SK-N-SH treated with all-trans-retinoic acid at 6 μM for 48 hours (cell line): ENCODE measurements at regions not wholly inside any gene's neighbourhood (a gene's known extent, or its start where the extent isn't known, plus 50 kb on each side); places are given as distances from the start of the nearest gene placed in this dataset.

ENCODE experiments used
- ATAC-seq: fragments of 200-7000 bp; cut with Tn5 transposase; 3 replicates; pipeline ENCODE4 v1.9.1; 2020; ENCODE audit warnings: mild to moderate bottlenecking, moderate library complexity
- BACH2 ChIP-seq: fragments of 250-450 bp; sonication (Bioruptor Pico); IDR thresholded peaks from 2 replicates; pipeline ENCODE4 v1.9.0; 2021; ENCODE audit warnings: mild to moderate bottlenecking, borderline replicate concordance
- CSDC2 ChIP-seq: fragments of 250-450 bp; sonication (Bioruptor Pico); IDR thresholded peaks from 2 replicates; pipeline ENCODE4 v1.5.0; 2020; ENCODE audit warnings: mild to moderate bottlenecking, moderate library complexity
- CSRNP3 ChIP-seq: fragments of 250-450 bp; sonication (Bioruptor Pico); IDR thresholded peaks from 2 replicates; pipeline ENCODE4 v1.5.1; 2021; ENCODE audit warnings: mild to moderate bottlenecking, moderate library complexity
- ESRRG ChIP-seq: fragments of 250-450 bp; sonication (Bioruptor Pico); IDR thresholded peaks from 2 replicates; pipeline ENCODE4 v1.6.1; 2021; ENCODE audit warnings: mild to moderate bottlenecking
- GLIS3 ChIP-seq: fragments of 250-450 bp; sonication (Bioruptor Pico); IDR thresholded peaks from 2 replicates; pipeline ENCODE4 v1.5.0; 2020; ENCODE audit warnings: mild to moderate bottlenecking, moderate library complexity
- OSR1 ChIP-seq: fragments of 250-450 bp; sonication (Bioruptor Pico); IDR thresholded peaks from 2 replicates; pipeline ENCODE4 v1.8.0; 2022; ENCODE audit warnings: moderate library complexity, mild to moderate bottlenecking, inconsistent platforms
- PATZ1 ChIP-seq: fragments of 250-450 bp; sonication (Bioruptor Pico); IDR thresholded peaks from 2 replicates; pipeline ENCODE4 v1.8.0; 2020; ENCODE audit warnings: mild to moderate bottlenecking, moderate library complexity, borderline replicate concordance
- POU6F1 ChIP-seq: fragments of 250-450 bp; sonication (Bioruptor Pico); IDR thresholded peaks from 2 replicates; pipeline ENCODE4 v1.8.0; 2021; ENCODE audit warnings: low read depth, mild to moderate bottlenecking, moderate library complexity, borderline replicate concordance
- PPARA ChIP-seq: fragments of 250-450 bp; sonication (Bioruptor Pico); IDR thresholded peaks from 2 replicates; pipeline ENCODE4 v1.5.0; 2020; ENCODE audit warnings: mild to moderate bottlenecking, borderline replicate concordance
- RARB ChIP-seq: fragments of 250-450 bp; sonication (Bioruptor Pico); IDR thresholded peaks from 2 replicates; pipeline ENCODE4 v1.8.0; 2021; ENCODE audit warnings: mild to moderate bottlenecking, moderate library complexity
- SNAI2 ChIP-seq: fragments of 250-450 bp; sonication (Bioruptor Pico); IDR thresholded peaks from 2 replicates; pipeline ENCODE4 v1.5.0; 2020; ENCODE audit warnings: mild to moderate bottlenecking, moderate library complexity
- TCF4 ChIP-seq: fragments of 250-450 bp; sonication (Bioruptor Pico); IDR thresholded peaks from 2 replicates; pipeline ENCODE4 v1.8.0; 2021; ENCODE audit warnings: mild to moderate bottlenecking, moderate library complexity, borderline replicate concordance
- TOX ChIP-seq: fragments of 250-450 bp; sonication (Bioruptor Pico); IDR thresholded peaks from 2 replicates; pipeline ENCODE4 v1.8.0; 2021; ENCODE audit warnings: mild to moderate bottlenecking, moderate library complexity, borderline replicate concordance
- ZC3H10 ChIP-seq: fragments of 250-450 bp; sonication (Bioruptor Pico); IDR thresholded peaks from 2 replicates; pipeline ENCODE4 v1.5.1; 2021; ENCODE audit warnings: mild to moderate bottlenecking, moderate library complexity
- ZFP3 ChIP-seq: fragments of 250-450 bp; sonication (Bioruptor Pico); IDR thresholded peaks from 2 replicates; pipeline ENCODE4 v1.5.0; 2020; ENCODE audit warnings: mild to moderate bottlenecking, moderate library complexity
- ZFP30 ChIP-seq: fragments of 450-650 bp; formaldehyde crosslinking; IDR thresholded peaks from 2 replicates; pipeline ENCODE4 v1.5.0; 2022; ENCODE audit warnings: mild to moderate bottlenecking, moderate library complexity
- ZNF565 ChIP-seq: fragments of 450-650 bp; formaldehyde crosslinking; conservative IDR thresholded peaks from 2 replicates; pipeline ENCODE4 v1.5.0; 2020; ENCODE audit warnings: low read depth, mild to moderate bottlenecking, moderate library complexity
- ZNF70 ChIP-seq: fragments of 450-650 bp; formaldehyde crosslinking; IDR thresholded peaks from 2 replicates; pipeline ENCODE4 v1.5.0; 2020; ENCODE audit warnings: mild to moderate bottlenecking, moderate library complexity
- ZNF8 ChIP-seq: fragments of 450-650 bp; formaldehyde crosslinking; IDR thresholded peaks from 2 replicates; pipeline ENCODE4 v1.5.0; 2020; ENCODE audit warnings: mild to moderate bottlenecking, moderate library complexity
- TF ChIP-seq, protein P1 (sequence below): fragments of 250-450 bp; sonication (Bioruptor Pico); IDR thresholded peaks from 2 replicates; pipeline ENCODE4 v1.5.1; 2020; ENCODE audit warnings: low read depth, mild to moderate bottlenecking, moderate library complexity
- TF ChIP-seq, protein P2 (sequence below): fragments of 250-450 bp; sonication (Bioruptor Pico); IDR thresholded peaks from 2 replicates; pipeline ENCODE4 v1.5.0; 2020; ENCODE audit warnings: mild to moderate bottlenecking, moderate library complexity

GRCh38 chr9:89721971-89722530 lies 117.2 kb downstream of the GADD45G start:
- TF ChIP-seq ZC3H10 (CRISPR knock-in tag) (no peak), CSDC2 (CRISPR knock-in tag) (no peak), PATZ1 (CRISPR knock-in tag) (no peak), CSRNP3 (CRISPR knock-in tag) (no peak), TOX (CRISPR knock-in tag) (no peak), ZNF8 (CRISPR knock-in tag) (no peak)
- TF ChIP-seq, protein P1, sequence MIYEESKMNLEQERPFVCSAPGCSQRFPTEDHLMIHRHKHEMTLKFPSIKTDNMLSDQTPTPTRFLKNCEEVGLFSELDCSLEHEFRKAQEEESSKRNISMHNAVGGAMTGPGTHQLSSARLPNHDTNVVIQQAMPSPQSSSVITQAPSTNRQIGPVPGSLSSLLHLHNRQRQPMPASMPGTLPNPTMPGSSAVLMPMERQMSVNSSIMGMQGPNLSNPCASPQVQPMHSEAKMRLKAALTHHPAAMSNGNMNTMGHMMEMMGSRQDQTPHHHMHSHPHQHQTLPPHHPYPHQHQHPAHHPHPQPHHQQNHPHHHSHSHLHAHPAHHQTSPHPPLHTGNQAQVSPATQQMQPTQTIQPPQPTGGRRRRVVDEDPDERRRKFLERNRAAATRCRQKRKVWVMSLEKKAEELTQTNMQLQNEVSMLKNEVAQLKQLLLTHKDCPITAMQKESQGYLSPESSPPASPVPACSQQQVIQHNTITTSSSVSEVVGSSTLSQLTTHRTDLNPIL (CRISPR knock-in tag) = no peak
- ATAC-seq = no peak

- no peak for ATAC-seq
- TF ChIP-seq PPARA = no peak
Observed at GRCh38 chr9:89722712-89723111, 117.9 kb downstream of the GADD45G start.

GRCh38 chr9:89723469-89724100 lies 118.8 kb downstream of the GADD45G start:
- no peak for TF ChIP-seq TCF4 (CRISPR knock-in tag)
- no peak for TF ChIP-seq CSRNP3 (CRISPR knock-in tag)
- TF ChIP-seq ESRRG = no peak
- no peak for TF ChIP-seq POU6F1 (CRISPR knock-in tag)
- TF ChIP-seq RARB (CRISPR knock-in tag) = no peak
- TF ChIP-seq PPARA = no peak
- TF ChIP-seq GLIS3 (CRISPR knock-in tag) = no peak
- no peak for TF ChIP-seq ZNF565 (CRISPR knock-in tag)
- TF ChIP-seq, protein P2, sequence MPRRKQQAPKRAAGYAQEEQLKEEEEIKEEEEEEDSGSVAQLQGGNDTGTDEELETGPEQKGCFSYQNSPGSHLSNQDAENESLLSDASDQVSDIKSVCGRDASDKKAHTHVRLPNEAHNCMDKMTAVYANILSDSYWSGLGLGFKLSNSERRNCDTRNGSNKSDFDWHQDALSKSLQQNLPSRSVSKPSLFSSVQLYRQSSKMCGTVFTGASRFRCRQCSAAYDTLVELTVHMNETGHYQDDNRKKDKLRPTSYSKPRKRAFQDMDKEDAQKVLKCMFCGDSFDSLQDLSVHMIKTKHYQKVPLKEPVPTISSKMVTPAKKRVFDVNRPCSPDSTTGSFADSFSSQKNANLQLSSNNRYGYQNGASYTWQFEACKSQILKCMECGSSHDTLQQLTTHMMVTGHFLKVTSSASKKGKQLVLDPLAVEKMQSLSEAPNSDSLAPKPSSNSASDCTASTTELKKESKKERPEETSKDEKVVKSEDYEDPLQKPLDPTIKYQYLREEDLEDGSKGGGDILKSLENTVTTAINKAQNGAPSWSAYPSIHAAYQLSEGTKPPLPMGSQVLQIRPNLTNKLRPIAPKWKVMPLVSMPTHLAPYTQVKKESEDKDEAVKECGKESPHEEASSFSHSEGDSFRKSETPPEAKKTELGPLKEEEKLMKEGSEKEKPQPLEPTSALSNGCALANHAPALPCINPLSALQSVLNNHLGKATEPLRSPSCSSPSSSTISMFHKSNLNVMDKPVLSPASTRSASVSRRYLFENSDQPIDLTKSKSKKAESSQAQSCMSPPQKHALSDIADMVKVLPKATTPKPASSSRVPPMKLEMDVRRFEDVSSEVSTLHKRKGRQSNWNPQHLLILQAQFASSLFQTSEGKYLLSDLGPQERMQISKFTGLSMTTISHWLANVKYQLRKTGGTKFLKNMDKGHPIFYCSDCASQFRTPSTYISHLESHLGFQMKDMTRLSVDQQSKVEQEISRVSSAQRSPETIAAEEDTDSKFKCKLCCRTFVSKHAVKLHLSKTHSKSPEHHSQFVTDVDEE (CRISPR knock-in tag) = no peak
- TF ChIP-seq SNAI2 = no peak
- TF ChIP-seq ZFP3 = no peak
- ATAC-seq = no peak

DNA sequence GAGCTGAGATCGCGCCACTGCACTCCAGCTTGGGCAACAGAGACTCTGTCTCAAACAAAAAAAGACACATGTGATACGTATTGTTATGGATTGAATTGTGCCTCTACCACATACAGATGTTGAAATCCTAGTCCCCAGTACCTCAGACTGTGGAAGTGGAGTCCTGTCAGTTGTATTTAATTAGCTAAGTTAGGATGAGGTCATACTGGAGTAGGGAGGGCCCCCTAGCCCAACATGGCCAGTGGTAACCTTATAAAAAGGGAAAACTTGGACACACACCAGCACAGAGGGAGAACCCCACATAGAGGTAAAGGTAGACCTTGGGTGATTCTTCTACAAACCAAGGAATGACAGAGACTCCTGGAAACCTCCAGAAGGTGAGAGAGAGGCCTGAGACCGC lies 119.8 kb downstream of the GADD45G start:
- ATAC-seq = no peak
- TF ChIP-seq ZFP3 (no peak), POU6F1 (CRISPR knock-in tag) (no peak), ESRRG (no peak), SNAI2 (no peak), ZNF565 (CRISPR knock-in tag) (no peak), TOX (CRISPR knock-in tag) (no peak), BACH2 (CRISPR knock-in tag) (no peak), ZNF70 (CRISPR knock-in tag) (no peak), TCF4 (CRISPR knock-in tag) (no peak), ZFP30 (CRISPR knock-in tag) (no peak), OSR1 (CRISPR knock-in tag) (no peak), GLIS3 (CRISPR knock-in tag) (no peak), RARB (CRISPR knock-in tag) (no peak), ZNF8 (CRISPR knock-in tag) (no peak), CSDC2 (CRISPR knock-in tag) (no peak), PPARA (no peak)
- TF ChIP-seq, protein P1 (CRISPR knock-in tag) = no peak
